ENCODE measurements at regions not wholly inside any gene's neighbourhood (a gene's known extent, or its start where the extent isn't known, plus 50 kb on each side); places are given as distances from the start of the nearest gene placed in this dataset.
A peak's percentile ranks its signal among the peaks of the same experiment; 100 is the strongest.

- intact Hi-C loops (cut with DNase I), result no loop called here
- DNase-seq (no peak), ATAC-seq (no peak)
These were observed 1117.0 kb downstream of the FLRT2 start for GRCh38 chr14:86646696-86647690.

GRCh38 chr14:86646125-86646524 is 1116.2 kb downstream of the FLRT2 start:
- DNase-seq (no peak), ATAC-seq (peak in 1 of 4 donors; percentile 20)
- Histone ChIP-seq H3K9me3 (no peaks in the 10 kb centered on the region), H3K27ac (no peak overlapping the region), H3K36me3 (no peaks in the 10 kb centered on the region), H3K27me3 (no peaks in the 10 kb centered on the region), H3K4me1 (no peaks in the 10 kb centered on the region), H3K4me3 (no peak overlapping the region)
- intact Hi-C loops (cut with DNase I), result no loop called here
- TF ChIP-seq POLR2A (IDR thresholded peaks at IDR 0.05), result no peak
- TF ChIP-seq CTCF (IDR thresholded peaks at IDR 0.05), result no peak
- 74% methylated on average over 3 of the region's 5 CpGs for WGBS (ENCODE audit: insufficient coverage, low coverage, low lambda C conversion rate, missing lambda C conversion rate)

More at GRCh38 chr14:86646696-86647690, 1117.0 kb downstream of the FLRT2 start:
- Histone ChIP-seq H3K4me3 (no peak overlapping the region), H3K27ac (no peak overlapping the region), H3K27me3 (no peaks in the 10 kb centered on the region), H3K9me3 (no peaks in the 10 kb centered on the region), H3K4me1 (no peaks in the 10 kb centered on the region), H3K36me3 (no peaks in the 10 kb centered on the region)
- TF ChIP-seq POLR2A (IDR thresholded peaks at IDR 0.05) (no peak), CTCF (IDR thresholded peaks at IDR 0.05) (peak in 1 of 4 donors; percentile 17)
- WGBS (ENCODE audit: insufficient coverage, low coverage, low lambda C conversion rate, missing lambda C conversion rate), result 78% methylated on average over 2 of the region's 4 CpGs

- H3K4me1 ChIP-seq, result no peaks in the 10 kb centered on the region
- intact Hi-C loops (cut with DNase I), result no loop called here
- H3K27me3 ChIP-seq, result no peaks in the 10 kb centered on the region
- DNase-seq (no peak), ATAC-seq (no peak)
- H3K36me3 ChIP-seq, result no peaks in the 10 kb centered on the region
- no peak overlapping the region for H3K27ac ChIP-seq
- no peak for TF ChIP-seq POLR2A (IDR thresholded peaks at IDR 0.05)
- no peak for TF ChIP-seq CTCF (IDR thresholded peaks at IDR 0.05)
- H3K9me3 ChIP-seq, result no peaks in the 10 kb centered on the region
- no peak overlapping the region for H3K4me3 ChIP-seq
These were observed 1111.4 kb downstream of the FLRT2 start for GRCh38 chr14:86641310-86641709.

GRCh38 chr14:86640288-86640687 is 1110.3 kb downstream of the FLRT2 start:
- Histone ChIP-seq H3K27me3 (no peaks in the 10 kb centered on the region), H3K27ac (no peak overlapping the region), H3K4me1 (no peaks in the 10 kb centered on the region), H3K36me3 (no peaks in the 10 kb centered on the region), H3K9me3 (no peaks in the 10 kb centered on the region), H3K4me3 (no peak overlapping the region)
- intact Hi-C loops (cut with DNase I), result no loop called here
- DNase-seq (no peak), ATAC-seq (no peak)
- WGBS (ENCODE audit: insufficient coverage, low coverage, low lambda C conversion rate, missing lambda C conversion rate), result 49% methylated on average over 3 of the region's 3 CpGs
- TF ChIP-seq POLR2A (IDR thresholded peaks at IDR 0.05) (no peak), CTCF (IDR thresholded peaks at IDR 0.05) (no peak)

All from right lobe of liver (tissue), 6 donors.